Testis (tissue), 2 donors: ENCODE measurements at regions not wholly inside any gene's neighbourhood (a gene's known extent, or its start where the extent isn't known, plus 50 kb on each side); places are given as distances from the start of the nearest gene placed in this dataset.
"Not testable (repeated sequence)": the region's sequence is repeated elsewhere in the genome, so short reads cannot be mapped to it uniquely, and the experiment has no call there.

ENCODE experiments used
- CTCF ChIP-seq, 3 experiments: fragments of 450-650 bp in 2 of 3; fragments of 200-600 bp in 1 of 3; sonication (generic) in 1 of 3; IDR thresholded peaks; one replicate each; pipeline ENCODE4 v1.5.1; 2016 to 2019; ENCODE audit warnings: antibody characterized with exemption in 3 of 3, mild to moderate bottlenecking in 2 of 3, moderate library complexity in 1 of 3
- POLR2A ChIP-seq: fragments of 450-650 bp; IDR thresholded peaks from one replicate; pipeline ENCODE4 v1.6.1; 2017; ENCODE audit warnings: antibody characterized with exemption, mild to moderate bottlenecking, moderate library complexity

GRCh38 chr5:177846598-177846997 lies 63.9 kb upstream of the FAM153A start:
- TF ChIP-seq POLR2A; CTCF (IDR thresholded peaks at IDR 0.05): not testable (repeated sequence)
